ENCODE measurements at regions not wholly inside any gene's neighbourhood (a gene's known extent, or its start where the extent isn't known, plus 50 kb on each side); places are given as distances from the start of the nearest gene placed in this dataset.

DNA sequence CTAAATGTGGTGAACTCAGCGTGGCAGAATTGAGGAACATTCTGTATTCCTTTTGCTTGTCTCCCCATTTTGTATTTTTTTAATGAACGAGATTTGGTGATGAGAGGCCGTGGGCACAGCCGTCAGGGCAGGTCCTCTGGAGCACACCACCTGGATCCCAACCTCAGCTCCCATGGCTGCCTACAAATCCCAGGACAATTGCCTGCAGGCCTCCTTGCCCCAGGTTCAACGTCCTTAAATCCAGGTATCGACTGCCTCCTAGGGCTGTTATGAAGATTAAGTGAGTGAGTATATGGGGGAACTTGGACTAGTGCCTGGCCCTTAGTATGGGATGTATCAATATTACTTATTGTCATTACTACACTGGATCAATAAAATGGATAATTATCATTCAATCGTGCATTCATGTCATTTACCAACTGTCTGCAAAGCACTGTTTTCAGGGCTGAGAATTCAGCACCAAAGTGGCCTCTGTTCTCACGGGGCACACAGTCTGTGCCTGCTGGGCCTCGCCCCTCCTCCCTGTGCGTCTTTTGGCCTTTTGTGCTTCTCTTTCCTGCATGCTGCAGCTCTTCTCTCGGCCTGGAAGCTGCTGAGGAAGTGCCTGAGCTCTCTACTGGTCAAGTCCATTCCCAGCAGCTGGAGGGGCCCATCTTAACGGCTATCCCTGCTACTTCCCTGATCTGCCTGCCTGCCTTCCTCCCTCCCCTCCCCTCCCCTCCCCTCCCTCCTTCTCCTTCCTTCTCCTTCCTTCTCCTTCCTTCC lies 1343.7 kb downstream of the BRD1 start:
- TF ChIP-seq, protein P1, sequence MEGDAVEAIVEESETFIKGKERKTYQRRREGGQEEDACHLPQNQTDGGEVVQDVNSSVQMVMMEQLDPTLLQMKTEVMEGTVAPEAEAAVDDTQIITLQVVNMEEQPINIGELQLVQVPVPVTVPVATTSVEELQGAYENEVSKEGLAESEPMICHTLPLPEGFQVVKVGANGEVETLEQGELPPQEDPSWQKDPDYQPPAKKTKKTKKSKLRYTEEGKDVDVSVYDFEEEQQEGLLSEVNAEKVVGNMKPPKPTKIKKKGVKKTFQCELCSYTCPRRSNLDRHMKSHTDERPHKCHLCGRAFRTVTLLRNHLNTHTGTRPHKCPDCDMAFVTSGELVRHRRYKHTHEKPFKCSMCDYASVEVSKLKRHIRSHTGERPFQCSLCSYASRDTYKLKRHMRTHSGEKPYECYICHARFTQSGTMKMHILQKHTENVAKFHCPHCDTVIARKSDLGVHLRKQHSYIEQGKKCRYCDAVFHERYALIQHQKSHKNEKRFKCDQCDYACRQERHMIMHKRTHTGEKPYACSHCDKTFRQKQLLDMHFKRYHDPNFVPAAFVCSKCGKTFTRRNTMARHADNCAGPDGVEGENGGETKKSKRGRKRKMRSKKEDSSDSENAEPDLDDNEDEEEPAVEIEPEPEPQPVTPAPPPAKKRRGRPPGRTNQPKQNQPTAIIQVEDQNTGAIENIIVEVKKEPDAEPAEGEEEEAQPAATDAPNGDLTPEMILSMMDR (conservative IDR thresholded peaks at IDR 0.05; ENCODE audit: low read depth, low read length) = no peak
- TF ChIP-seq EZH2 (IDR thresholded peaks at IDR 0.05; ENCODE audit: low read length, unreplicated experiment) = no peak

Measured in PC-3 (cell line).